Mammary epithelial cell (primary cell): ENCODE measurements at regions not wholly inside any gene's neighbourhood (a gene's known extent, or its start where the extent isn't known, plus 50 kb on each side); places are given as distances from the start of the nearest gene placed in this dataset.

ENCODE experiments used
- EZH2 ChIP-seq: IDR thresholded peaks from 2 replicates; pipeline ENCODE4 v1.6.1; 2012; ENCODE audit warnings: low read length, inconsistent platforms, borderline replicate concordance
- TF ChIP-seq, protein P1 (sequence below), 2 donors: IDR thresholded peaks in 1 of 2; conservative IDR thresholded peaks in 1 of 2; 2 replicates each; pipeline ENCODE4 v1.5.1; 2011 to 2012; ENCODE audit warnings: inconsistent platforms in 2 of 2, low read length in 2 of 2, mild to moderate bottlenecking in 2 of 2, control low read depth in 1 of 2, low read depth in 1 of 2; ENCODE audit not compliant: insufficient read depth in 1 of 2; ENCODE audit errors: extremely low read depth in 1 of 2

DNA sequence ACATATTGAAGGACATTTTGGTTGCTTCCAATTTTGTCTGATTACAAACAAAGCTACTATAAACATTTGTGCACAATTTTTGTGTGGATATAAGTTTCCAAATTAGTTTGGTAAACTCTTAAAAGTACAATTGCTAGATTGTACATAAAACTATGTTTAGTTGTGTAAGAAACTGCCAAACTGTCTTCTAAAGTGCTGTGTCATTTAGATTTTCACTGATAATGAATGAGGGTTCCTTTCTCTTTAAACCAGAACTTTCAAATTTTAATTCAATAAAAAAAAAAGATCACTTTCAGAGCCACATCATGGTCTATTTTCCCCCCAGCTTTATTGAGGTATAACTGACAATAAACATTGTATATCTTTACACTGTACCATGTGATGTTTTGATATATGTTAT lies 74.0 kb upstream of the TRPC7 start:
- TF ChIP-seq, protein P1, sequence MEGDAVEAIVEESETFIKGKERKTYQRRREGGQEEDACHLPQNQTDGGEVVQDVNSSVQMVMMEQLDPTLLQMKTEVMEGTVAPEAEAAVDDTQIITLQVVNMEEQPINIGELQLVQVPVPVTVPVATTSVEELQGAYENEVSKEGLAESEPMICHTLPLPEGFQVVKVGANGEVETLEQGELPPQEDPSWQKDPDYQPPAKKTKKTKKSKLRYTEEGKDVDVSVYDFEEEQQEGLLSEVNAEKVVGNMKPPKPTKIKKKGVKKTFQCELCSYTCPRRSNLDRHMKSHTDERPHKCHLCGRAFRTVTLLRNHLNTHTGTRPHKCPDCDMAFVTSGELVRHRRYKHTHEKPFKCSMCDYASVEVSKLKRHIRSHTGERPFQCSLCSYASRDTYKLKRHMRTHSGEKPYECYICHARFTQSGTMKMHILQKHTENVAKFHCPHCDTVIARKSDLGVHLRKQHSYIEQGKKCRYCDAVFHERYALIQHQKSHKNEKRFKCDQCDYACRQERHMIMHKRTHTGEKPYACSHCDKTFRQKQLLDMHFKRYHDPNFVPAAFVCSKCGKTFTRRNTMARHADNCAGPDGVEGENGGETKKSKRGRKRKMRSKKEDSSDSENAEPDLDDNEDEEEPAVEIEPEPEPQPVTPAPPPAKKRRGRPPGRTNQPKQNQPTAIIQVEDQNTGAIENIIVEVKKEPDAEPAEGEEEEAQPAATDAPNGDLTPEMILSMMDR (conservative IDR thresholded peaks at IDR 0.05 in 1 of 2, IDR thresholded peaks at IDR 0.05 in 1 of 2; ENCODE audit: extremely low read depth in 1 of 2, insufficient read depth in 1 of 2, low read depth in 1 of 2, low read length in 2 of 2) = no peak
- TF ChIP-seq EZH2 = no peak
